Hematopoietic multipotent progenitor cell treated with erythropoietin and hydrocortisone succinate and interleukin-3 and kit ligand, for 8 days (in vitro differentiated cells): ENCODE measurements at regions not wholly inside any gene's neighbourhood (a gene's known extent, or its start where the extent isn't known, plus 50 kb on each side); places are given as distances from the start of the nearest gene placed in this dataset.

Experiments
- DNase-seq: peaks from one replicate; pipeline ENCODE4 v3.0.0-alpha.2; 2015

DNA sequence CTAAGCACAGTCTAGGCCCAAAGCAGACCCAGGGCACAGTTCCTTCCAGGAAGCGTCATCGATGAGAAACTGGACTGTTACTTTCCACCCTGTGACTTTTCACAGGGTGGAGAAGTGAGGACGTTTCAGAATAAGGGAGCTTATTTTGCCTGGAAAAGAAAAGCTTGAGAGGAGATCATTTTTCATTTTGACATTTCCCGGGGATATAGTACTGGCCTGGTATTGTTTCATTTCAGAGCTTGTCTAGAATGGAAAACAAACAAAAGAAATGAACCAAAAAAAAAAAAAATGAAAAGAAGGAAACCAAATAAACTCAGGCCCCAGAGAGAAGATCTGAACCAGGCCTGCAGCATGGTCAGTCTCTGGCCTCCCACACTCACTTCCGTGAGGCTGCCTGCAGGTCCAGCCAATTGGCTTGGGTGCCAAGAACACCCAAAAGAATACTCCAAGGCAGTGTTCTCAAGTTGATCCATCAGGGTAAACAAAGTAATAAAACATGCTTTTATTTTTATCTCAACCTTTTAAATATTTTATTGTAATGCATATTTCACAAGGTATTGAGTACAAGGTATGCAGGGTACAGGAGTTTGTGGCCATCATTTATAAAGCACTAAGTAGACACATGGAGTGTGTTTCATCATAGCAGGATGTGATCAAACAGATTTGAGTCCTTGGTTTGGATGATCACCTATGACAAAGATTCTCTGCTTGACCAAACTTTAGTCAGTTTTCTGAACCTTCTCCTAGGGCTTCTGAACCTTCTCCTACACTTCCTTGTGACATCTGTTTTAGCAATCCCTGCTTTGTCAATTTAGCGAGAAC, 176.9 kb upstream of the GGTLC1 start:
- no peak for DNase-seq

DNA sequence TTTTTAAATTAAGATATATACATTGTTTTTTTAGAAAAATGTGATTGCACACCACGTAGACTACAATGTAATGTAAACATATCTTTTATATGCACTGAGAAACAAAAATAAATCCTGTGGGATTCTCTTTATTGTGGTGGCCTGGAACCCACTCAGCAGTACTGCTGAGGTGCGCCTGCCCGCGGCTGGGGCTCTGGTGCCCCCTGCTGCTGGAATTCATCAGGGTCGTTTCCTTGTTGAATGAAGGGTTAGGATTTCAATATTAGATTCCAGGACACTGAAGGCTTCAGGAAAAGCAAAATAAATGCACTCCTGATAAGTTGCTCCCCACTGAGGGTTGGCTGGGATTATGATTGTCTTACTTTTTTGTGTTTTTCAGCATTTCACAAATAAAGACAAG, 175.8 kb upstream of the GGTLC1 start:
- DNase-seq = no peak

DNA sequence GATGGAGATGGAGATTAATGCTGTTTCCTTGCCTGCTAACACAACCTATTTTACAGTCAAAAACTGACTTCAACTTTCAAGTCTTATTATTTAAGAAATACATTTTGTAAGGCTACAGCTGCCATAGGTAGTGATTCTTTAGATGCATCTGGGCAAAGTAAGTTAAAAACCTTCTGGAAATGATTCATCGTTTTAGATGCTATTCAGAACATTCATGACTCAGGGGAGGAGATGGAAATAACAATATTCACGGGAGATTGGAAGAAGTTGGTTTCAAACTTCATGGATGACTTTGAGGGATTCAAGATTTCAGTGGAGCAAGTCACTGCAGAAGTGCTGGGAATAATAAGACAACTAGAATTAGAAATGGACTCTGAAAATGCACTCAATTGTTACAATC, 174.9 kb upstream of the GGTLC1 start:
- DNase-seq = no peak

GRCh38 chr20:24160563-24161281, 172.1 kb upstream of the GGTLC1 start:
- DNase-seq = peak; percentile 32

GRCh38 chr20:24158281-24158680, 169.7 kb upstream of the GGTLC1 start:
- no peak for DNase-seq

GRCh38 chr20:24157213-24157612, 168.6 kb upstream of the GGTLC1 start:
- no peak for DNase-seq

- no peak for DNase-seq
These were observed 164.8 kb upstream of the GGTLC1 start for GRCh38 chr20:24153101-24154040.

DNA sequence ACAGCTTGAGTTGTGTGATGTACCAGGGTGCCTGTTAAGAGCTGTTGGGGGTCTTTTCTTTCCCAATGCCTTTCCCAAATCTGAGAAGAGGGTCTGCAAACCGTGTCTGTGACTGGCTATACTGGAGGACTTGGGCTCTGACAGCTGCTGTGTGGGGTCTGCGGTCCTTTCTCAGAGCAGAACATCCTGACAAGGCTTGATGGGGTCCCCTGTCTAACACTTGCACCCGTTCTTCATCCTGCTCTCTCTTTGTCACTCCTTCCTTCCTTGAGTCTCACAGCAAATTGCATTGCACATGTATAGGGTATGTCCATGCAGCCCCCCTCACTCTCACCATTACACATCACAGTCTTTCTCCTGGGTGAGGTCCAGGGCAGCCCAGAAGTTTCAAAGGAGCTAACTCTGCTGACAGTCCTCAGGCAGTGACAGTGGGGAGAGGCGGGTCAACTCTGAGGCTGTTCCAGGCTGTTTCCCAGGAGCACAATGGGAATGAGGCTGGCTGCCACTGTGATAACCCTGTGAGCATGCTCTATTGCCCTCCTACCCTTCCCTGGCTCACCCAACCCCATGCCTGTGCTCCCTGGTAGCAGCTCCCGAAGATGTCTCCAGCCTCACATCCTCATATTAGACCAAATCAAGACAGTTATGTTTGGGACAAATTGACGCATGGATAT, 163.2 kb upstream of the GGTLC1 start:
- no peak for DNase-seq

GRCh38 chr20:24150406-24150805, 161.8 kb upstream of the GGTLC1 start:
- no peak for DNase-seq

DNA sequence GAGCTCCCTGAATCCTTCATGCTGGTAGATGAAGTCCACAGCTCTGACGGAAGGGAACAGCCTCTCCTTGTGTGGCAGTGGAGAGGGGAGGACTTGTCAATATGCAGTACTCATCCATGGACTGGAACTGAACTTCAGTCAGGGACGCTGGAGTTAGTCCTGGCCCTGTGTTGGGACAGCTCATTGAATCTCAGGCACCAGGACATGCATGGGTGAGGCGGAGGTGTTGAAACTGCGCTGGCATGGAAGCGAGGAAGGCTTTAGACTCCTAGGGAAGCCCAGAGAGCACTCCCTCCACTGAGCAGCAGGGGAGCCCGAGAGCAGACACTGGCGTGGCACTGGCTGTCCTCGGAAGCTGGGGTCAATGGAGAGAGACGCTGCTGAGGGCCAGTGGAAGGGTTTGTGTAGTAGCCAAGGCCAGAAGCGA, 161.3 kb upstream of the GGTLC1 start:
- peak; percentile 4 for DNase-seq

- no peak for DNase-seq
These were observed 160.6 kb upstream of the GGTLC1 start for GRCh38 chr20:24149175-24149574.

GRCh38 chr20:24148372-24148771, 159.8 kb upstream of the GGTLC1 start:
- peak; percentile 21 for DNase-seq

DNA sequence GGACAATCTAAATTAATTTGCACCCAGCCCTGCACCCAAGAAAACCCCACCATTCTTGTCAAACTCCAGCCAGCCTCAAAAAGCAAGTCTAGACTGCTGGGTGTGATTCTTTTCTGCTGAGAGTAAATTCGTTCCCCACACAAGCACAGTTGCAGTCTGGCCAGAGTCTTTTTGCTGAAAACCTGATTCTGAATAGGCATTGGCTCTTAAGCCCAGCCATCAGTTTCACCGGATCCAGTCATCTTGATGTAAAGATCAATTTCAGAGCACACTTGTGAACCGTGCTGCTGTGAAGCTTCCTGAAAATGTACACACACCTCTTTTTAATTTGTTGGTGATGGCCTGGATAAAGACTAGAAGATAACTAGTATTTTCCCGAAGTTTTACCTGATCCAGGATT, 159.4 kb upstream of the GGTLC1 start:
- no peak for DNase-seq

DNA sequence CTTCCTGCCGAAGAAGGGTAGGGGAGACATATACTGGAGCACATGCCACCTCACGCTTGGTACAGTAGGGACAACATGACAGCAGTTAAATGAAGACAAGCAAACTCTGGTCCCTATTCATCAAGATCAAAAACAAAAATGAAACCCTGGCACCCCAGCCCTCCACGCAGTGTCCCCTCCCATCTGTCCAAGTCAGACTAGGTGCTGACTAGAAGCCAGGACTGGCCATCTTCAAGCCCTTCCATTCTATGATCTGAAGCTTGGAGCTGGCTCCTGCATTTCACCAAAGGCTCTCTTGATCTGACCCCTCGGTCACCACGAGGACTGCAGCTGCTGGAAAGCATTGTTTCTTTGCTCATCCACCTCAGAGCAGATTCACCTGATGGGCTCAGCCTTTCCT, 158.9 kb upstream of the GGTLC1 start:
- no peak for DNase-seq

GRCh38 chr20:24146231-24146634, 157.7 kb upstream of the GGTLC1 start:
- DNase-seq = no peak

DNA sequence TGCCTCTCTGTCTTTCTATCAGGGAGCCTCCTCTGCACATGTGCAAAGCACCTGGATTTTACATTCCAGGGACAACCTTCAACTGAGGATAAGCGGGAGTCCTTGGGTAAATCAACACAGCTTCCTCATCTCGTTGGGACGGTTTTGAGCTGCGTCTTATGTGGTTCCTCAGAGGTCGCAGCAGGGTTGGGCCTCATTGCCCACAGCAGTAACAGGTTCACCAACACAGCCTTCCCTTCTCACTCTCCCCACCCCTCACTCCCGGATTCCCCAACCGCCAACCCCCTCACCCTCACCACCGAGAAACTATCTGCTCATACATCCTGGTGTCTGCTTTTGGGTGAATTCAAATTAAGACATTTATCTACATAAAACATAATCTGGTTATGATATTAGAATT, 155.8 kb upstream of the GGTLC1 start:
- DNase-seq = no peak

DNA sequence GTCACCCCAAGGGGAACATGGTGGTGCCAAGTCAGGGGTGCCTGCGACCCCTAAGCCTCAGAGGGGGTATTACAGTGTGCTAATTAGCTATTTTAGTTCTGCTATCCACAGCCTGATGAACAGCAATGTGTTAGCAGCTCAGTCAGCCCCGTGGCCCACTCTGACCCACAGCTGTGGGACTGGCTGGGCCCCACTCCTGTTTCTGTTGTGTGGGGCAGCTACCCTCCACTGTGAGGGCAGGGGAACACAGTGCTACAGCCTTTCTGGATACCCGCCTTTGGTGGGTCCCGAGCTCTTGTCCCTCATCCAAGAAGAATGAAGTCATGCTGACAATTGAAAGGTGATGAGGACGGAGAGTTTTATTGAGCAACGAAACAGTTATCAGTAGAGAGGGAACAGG, 152.5 kb upstream of the GGTLC1 start:
- no peak for DNase-seq

GRCh38 chr20:24139846-24140245, 151.3 kb upstream of the GGTLC1 start:
- no peak for DNase-seq

- no peak for DNase-seq
These were observed 150.4 kb upstream of the GGTLC1 start for GRCh38 chr20:24138951-24139350.

DNA sequence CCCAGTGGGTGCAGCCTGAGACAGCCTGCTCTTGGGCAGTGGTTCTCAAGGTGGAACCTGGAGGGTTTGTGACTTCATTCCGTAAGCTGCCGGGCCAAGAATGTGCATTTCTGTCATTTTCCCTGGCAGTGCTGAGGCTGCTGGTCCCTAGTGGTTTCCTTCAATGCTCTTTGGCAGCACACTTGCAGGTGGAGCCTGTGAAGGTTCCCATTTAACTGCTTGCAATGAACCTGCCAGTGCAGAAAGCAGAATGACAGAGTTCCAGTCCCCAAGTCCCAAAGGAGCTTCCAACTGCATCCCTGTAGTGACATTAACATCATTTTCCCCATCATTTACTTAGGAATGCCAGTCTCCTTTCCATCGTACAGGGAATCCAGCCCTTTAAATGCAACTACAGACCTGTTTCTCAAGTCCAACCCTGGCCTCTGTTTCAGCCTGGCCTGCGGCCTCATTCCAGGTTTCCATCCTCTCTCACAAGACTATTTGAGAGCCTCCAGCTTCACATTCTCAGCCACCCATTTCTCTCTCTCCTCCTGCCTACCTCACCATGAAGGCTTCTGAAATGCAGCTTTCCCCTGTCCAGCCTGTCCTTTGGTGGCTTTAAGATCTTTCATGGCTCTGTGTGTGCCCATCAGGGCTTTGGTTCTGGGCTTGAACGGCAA, 149.7 kb upstream of the GGTLC1 start:
- DNase-seq = no peak

- no peak for DNase-seq
These were observed 148.2 kb upstream of the GGTLC1 start for GRCh38 chr20:24136659-24137246.

DNA sequence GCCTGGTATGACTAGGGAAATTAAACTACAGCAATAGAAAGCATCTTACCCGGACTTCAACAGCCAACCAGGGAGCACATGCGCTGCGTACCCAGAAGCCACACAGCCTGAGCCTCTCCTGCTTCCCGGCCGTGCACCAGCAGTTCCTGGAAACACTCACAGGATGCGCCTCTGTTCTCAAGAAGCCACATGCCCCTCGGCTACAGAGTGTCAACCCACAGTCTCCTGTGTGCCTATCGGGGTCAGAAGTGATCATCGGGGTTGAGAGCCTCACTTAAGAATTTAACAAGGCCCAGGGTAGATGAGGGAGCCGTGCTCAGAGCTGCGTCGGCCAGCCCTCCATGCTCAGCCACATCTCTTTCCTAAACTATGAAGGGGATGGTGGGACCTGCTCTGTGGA, 147.2 kb upstream of the GGTLC1 start:
- DNase-seq = no peak
